ENCODE measurements at regions not wholly inside any gene's neighbourhood (a gene's known extent, or its start where the extent isn't known, plus 50 kb on each side); places are given as distances from the start of the nearest gene placed in this dataset.
A peak's percentile ranks its signal among the peaks of the same experiment; 100 is the strongest.

GRCh38 chr5:145708169-145708568 is 127.0 kb downstream of the PRELID2 start:
- no peak for DNase-seq

GRCh38 chr5:145704724-145705123 is 130.4 kb downstream of the PRELID2 start:
- no peak for DNase-seq

- DNase-seq, result no peak
Measured at GRCh38 chr5:145703856-145704255, 131.3 kb downstream of the PRELID2 start.

DNA sequence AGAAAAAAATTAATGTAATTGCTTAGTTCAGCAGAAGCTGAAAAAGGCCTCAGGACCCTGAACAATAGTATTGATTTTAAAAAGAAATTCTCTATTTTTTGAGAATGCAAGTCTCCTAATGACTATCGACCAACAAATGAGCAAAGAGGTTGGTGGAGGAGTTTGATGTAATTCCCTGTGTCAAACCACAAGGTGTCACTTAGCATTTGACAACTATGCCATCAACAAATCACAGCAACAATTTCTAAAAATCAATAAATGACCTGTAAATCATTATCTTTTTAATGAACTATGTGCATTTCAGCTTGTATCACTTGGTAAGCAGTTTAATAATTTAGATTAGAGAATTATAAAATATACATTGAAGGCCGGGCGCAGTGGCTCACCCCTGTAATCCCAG is 133.7 kb downstream of the PRELID2 start:
- no peak for DNase-seq

DNA sequence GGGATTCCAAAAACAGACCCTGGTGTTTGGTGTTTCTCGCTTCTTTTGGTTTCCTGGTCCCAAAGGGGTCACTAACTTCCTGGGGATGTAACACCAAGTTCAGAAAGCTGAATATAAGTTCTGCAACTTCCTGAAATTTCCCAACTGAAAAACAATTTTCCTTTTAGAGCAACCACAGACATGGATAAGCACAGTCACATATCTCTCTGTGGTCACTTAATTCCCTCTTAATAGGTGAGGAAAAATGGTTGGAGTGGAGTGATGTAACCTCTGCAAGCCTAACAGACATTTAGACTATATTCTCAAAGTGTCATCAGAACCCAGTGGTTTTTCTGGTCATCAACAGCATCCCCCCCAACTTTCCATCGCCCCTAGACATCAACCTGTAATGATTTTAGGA is 135.3 kb downstream of the PRELID2 start:
- DNase-seq, result no peak

DNA sequence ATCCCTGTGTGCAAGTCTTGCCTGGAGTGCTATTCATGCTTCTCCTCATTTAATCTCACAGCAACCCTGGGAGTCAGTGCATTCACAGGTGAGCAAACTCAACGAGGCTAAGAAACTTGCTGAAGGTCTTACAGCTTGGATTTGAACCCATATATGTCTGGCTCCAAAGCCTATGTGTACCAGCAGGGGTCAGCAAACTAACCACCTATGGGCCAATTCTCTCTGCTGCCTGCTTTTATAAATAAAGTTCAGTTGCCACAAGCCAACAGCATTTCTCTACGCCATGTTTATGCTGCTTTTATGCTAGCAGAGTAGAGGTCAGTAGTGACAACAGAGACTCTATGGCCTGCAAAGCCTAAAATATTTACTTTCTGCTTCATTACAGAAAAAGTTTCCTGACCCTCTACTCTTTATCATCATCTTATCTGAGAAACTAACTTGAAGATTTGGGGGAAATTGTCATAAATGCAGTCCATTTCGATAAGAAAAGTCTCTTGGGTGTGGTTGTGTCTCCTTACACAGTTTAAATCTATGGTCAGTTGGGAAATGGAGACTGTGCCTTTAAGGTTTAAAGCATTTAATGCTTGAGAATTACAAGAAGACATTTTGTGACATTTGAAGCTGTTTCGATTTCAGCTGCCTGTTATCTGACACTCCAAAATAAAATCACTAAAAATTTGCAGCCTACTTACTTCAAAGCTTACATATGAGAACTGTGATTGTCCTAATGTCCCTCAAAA is 137.7 kb downstream of the PRELID2 start:
- DNase-seq, result no peak

GRCh38 chr5:145689235-145689634 is 145.9 kb downstream of the PRELID2 start:
- no peak for DNase-seq

GRCh38 chr5:145687943-145688342 is 147.2 kb downstream of the PRELID2 start:
- DNase-seq, result no peak

- DNase-seq, result no peak
Measured at GRCh38 chr5:145685417-145685816, 149.7 kb downstream of the PRELID2 start.

GRCh38 chr5:145683431-145683830 is 151.7 kb downstream of the PRELID2 start:
- DNase-seq, result no peak

DNA sequence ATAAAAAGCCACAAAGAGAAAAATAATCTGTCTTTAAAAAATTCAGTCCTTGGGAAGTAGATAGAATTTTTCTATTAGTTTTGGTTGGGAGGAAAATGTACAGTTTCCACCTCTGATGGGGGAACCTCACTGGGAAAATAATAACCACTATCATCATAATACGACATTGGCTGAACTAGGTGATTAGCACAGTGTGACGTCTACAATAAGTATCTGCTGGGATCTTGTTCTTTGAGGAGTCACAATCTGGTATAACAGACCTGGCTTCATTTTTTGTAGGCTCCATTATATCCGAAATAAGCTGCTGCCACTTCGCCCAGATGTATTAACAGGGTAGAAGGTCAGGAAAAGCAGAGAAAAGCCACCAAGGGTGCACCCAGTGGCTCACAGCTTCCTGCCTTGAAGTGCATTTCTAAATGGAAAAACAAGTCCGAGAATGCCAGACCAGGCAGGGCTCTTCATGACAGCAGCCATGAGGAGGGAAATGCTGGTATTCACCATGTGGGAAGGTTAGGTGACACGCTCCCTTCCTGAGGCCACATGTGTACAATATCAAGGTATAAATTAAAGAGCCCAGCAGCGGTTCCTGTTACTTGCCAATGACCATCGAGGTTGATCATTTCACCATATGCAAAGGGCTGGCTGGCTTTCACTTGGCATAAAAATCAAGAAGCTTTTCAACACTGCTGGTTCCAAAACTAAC is 152.8 kb downstream of the PRELID2 start:
- no peak for DNase-seq

- DNase-seq, result peak; percentile 26
Measured at GRCh38 chr5:145681686-145682085, 153.5 kb downstream of the PRELID2 start.

DNA sequence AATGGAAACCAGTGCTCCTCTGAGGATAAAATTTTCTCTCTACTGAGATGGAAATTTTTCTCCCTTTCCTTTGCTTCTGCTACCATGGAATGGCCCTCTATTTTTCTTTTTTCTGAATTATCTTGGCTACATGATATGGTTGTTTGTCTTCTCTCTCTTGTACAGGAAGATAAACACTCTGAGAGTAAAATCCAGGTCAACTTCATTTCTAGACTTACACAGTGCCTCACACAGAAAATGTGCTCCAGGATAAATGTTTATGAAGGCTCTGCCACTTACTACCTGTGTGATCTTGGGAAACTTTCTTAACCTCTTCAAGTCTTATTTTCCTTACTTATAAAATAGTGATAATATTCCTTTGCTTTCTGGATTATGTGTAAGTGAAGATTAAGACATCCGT is 153.9 kb downstream of the PRELID2 start:
- DNase-seq, result no peak

DNA sequence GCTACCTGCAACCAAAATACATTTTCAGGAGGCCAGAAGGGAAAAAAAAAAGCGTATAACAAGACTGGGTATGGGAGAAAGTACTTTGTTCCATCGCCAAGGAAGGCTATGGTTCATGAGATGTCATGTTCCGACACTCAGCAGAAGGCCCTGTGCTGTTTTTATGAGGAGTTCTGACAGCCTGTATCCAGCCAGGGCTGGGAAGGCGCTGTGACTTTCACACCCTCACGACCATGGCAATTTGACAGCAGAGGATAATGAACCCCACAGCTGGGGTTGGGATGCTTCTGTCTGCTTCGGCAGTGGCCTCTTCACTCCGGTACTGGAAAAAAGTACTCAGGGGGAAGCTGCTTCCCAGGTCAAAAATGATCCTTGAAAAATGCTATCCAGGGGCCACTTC is 154.4 kb downstream of the PRELID2 start:
- DNase-seq, result no peak

GRCh38 chr5:145680169-145680568 is 155.0 kb downstream of the PRELID2 start:
- no peak for DNase-seq

- DNase-seq, result no peak
Measured at GRCh38 chr5:145678255-145678654, 156.9 kb downstream of the PRELID2 start.

- no peak for DNase-seq
Measured at GRCh38 chr5:145673786-145674185, 161.4 kb downstream of the PRELID2 start.

DNA sequence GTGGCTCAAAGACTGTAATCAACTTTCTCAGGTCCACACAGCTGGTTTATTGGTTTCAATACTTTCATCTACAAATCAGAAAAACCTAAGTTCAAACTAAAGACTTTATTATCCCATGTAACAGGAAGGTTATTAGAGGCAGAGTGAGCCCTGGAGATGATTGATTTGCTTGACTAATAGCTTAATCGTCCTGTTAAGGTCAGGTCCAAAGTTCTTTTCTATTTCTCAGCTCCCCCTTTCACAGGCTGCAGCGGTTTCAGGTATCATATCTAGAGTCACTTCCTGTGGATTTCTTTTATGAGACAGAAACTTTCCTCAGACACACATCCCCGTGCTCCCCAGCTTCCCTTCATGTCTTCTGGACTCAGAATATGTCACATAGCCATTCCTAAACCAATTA is 166.4 kb downstream of the PRELID2 start:
- DNase-seq, result no peak

GRCh38 chr5:145667742-145668141 is 167.4 kb downstream of the PRELID2 start:
- no peak for DNase-seq

GRCh38 chr5:145666591-145666990 is 168.6 kb downstream of the PRELID2 start:
- no peak for DNase-seq

- DNase-seq, result no peak
Measured at GRCh38 chr5:145661737-145662485, 173.2 kb downstream of the PRELID2 start.

GRCh38 chr5:145660897-145661640 is 174.1 kb downstream of the PRELID2 start:
- no peak for DNase-seq

DNA sequence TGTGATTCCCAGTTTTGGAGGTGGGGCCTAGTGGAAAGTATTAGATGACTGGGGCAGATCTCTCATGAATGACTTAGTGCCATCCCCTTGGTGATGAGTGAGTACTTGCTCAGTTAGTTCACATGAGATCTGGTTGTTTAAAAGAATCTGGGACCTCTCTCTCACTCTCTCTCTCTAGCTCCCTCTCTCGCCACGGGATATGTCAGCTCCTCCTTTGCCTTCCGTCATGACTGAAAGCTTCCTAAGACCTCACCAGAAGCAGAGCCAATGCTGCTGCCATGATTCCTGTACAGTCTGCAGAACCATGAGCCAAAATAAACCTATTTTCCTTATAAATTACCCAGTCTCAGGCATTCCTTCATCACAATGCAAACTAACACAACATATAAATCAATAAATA is 176.7 kb downstream of the PRELID2 start:
- no peak for DNase-seq
